NCI-H1105 treated with DMSO at 0.1 percent for 48 hours (cell line): ENCODE measurements at regions not wholly inside any gene's neighbourhood (a gene's known extent, or its start where the extent isn't known, plus 50 kb on each side); places are given as distances from the start of the nearest gene placed in this dataset.
A peak's percentile ranks its signal among the peaks of the same experiment; 100 is the strongest.

Experiments
- DNase-seq: peaks from one replicate; lab custom pipeline; 2025; lab: John Stamatoyannopoulos, UW

DNA sequence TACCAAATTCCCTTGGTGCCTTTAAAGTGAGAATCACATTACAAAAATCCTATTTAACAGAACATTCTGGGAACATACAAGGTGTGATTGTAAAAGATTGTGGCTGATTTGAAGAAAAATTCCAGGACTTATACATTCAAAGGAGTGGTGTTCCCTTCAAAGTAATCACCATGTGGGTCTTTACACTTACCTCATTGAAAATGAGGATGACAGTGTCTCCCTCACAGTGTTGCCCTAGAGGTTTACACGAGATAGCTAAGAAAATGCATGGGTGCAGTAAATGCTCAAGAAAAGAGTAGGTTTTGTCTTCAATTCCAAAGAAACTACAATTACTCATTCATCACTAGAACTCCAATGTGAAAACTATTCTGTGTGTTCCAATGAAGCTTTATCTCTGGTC, 331.5 kb downstream of the SLC4A3 start:
- no peak for DNase-seq

DNA sequence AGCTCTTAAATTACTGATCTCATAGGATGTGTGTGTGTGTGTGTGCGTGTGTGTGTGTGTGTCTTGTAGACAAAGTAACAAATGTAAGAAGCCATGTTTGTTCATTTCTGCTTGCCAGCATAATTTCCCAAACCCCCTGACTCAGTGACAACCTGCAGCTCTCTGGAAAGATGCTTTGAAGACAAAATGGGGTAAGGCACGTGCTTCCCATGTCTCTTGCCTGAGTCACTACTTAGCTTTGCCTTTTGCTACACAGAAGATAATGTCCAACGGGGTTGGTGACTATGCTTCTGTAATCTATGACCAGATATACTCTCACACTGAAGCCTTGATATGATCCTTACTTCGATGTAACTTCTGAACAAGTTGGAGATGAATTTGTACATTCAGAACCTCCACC, 332.0 kb downstream of the SLC4A3 start:
- no peak for DNase-seq

DNA sequence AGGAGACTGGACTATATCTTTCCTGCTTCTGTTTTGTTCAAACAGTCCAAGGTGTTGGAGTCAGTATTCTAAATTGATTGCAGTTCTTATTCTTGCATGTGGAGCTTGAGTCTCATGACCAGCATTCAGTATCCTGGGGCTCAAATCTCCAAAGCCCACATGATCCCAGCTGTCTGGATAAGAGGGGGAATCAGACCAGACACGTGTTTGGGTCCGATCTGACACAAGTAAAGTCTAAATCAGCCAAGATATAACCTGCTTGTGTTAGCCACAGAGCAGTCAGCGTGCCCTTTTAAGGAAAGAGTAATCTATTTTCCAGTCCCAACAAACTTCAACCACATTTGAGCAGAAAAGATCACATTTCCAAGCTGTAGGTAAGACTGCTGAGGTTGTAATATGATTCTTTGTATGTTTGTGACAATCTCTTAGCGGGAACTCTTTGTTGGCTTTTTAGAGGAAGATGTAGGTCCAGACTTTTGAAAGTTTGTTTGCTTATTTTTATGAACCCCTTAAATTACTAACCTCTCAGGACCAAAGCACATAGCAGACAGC, 334.6 kb downstream of the SLC4A3 start:
- DNase-seq = no peak

DNA sequence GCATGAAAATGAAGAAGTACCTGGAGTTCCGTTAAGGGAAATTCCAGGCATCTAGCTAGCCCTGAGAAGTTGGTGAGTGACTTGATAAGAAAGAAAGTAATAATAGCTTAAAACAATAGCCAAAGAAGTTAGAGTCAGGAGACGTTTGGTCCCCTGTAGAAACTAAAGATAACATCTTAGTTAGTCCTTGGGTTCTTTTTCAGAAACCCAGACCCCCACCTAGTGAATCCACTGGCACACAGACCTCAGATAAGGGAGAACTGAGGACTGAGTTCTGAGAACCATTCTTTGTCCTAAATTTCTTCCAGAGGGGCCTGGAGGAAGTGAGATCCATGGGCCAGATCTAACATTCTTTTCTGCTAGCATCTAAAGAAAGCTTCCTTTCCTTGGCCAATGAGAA, 335.4 kb downstream of the SLC4A3 start:
- no peak for DNase-seq

DNA sequence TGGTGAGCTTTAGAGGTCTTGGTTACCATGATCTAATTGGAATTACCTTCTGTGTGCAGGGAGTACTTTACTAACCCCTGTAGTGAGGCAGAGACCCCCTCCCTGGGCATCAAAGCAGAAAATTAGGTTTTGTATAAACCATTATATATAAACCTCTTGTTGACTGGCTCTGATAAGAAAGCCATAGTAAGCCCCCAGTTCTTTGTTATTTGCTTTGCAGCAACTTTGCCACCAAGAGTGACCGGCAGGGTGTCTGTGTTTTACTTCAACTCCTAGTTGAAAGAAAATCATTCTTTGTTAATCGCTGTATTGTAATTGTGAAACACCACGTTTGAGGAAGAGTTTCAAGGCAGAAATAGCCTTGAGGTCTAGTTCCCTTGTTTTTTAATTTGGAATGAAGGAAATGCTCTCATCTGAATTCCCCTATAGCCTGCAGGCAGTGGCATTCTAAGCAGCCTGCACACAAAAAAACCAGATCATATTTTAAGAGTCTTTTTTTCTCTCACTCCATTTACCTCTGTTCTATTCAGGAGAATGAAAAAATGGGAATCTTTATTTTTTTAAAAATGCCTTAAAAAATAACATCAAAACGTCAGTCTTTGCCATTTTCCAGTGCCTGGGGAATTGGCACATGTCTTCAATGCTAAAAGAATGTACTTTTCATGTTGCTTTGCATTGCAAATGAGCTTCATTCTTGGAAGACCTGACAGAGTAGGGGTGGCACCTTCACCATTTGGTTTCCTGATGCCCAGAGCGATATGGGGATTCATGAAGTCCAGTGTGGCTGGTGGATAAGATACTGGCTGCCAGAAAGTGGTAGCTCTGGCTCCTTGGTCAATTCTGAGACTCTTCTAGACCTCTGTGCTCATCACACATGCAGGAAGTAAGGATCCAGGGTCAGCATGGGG, 338.1 kb downstream of the SLC4A3 start:
- no peak for DNase-seq

DNA sequence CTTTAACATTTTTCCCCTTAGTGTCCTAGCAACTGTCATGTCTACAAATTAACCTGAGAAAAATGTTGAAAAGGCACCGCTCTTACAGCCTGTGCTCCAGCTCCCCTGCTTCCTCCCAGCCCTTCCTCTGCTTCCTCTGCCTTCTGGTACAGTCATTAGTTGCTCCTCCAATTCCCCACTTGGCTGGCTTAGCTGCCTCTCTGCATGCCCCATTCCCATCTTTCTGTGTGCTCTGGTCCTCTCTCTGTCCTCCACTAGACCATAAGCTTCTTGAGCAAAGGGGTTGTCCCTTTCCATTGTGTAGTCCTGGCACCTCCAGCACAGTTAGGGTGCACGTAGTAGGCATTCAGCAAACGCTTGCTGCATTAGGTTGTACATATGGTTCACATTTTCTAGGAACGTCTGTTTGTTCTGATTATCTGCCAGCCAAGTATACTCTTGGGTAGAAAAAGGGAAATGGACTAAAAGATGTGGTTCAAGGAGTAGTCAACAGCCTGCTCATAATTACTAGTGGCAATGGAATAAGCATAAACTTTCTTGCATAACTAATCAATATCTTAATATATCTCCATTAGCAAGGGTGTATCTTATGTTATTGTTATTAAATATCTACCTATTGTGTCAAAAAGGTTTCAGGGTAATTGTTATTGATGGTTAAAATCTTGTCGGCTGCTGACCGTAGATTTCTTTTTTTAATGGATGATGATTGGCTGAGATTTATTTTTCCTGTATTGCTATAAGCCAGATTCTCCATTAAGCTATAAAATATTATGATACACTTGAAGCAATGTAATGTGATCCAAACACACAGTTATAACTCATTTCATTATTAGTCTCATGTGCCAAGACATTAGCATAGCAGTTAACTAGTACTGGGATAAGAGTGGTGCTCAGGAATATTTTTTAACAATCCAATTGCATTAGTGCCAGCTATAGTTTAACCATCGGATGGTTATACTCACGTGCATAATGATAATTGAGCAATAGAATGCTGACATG, 340.1 kb downstream of the SLC4A3 start:
- DNase-seq = no peak

DNA sequence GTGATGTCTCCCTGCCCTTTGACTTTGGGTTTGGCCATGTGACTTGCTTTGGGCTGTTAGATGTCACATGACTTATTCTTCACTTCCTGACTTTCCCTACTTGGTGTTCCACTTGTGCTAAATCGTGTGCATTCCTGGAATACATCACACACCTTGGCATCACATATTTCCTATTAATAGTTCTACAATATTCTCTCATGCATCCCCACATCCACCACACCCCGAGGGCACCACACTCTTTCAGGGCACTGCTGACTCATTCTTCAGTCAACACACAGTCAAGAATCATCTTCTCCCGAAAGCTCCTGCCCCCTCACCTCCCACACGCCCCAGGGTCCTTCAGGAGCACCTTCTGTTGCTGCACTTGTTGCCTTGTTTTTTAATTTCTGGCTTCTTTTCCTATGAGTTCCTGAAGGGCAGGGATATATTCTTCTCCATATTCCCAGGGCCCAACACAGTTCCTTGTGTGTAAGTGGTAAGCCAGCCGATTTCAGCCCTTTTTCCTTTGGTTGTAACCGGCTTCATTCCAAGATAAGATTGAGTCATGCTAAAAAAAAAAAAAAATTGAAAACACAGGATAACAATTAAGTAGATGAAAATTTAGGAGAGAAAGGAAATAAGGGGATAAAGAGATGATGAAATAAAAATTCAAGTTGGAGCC, 341.4 kb downstream of the SLC4A3 start:
- no peak for DNase-seq

DNA sequence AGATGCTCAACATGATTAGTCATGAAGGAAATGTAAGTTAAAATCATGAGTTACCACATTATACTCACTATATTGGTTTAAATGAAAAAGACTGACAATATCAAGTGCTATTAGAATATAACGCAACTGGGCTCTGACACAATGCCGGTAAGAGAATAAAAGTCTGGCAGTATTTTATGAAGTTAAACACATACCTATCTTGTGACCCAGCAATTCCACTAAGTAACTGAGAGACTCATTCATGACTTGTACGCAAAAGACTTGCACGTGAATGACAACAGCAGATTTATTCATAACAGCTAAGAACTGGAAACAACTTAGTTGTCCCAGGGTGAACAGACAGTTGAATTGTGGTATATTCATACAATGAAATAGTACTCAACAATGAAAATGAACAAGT, 342.1 kb downstream of the SLC4A3 start:
- no peak for DNase-seq

DNA sequence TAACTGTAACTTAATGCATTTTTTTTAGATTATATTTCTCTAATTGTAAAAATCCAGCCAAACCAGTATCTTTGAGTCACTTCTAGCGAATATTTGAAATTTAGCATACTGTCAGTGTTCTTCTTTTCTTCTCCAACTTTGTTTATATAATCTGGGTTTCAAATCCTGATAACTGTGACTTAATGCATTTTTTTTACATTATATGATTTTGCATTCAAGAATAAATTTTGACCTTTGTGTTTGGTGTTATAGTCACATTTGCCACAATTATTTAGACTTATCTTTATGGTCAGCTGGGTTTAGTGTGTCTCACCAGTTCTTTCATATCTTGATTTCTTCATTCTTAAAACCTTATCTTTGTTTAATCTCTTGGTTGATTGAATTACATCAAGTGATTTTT, 345.7 kb downstream of the SLC4A3 start:
- DNase-seq = no peak

DNA sequence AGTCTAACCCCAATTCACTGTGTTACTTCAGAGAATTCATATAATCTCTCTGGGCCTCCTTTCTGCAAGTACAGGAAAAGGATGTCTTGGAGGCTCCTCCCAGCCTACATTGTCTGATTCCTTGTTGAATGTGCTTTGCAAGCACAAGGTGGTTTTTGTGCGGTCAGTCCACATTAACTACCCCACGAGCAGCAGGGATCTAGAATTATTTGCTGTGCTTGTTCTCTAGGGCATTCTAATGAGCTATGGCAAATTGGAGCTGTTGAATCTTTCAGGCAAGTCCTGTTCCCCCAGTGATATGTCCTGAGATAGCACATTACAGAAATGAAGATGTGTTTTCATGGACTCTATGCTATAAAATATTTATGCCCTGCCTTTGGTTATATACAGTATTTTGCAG, 349.4 kb downstream of the SLC4A3 start:
- no peak for DNase-seq

DNA sequence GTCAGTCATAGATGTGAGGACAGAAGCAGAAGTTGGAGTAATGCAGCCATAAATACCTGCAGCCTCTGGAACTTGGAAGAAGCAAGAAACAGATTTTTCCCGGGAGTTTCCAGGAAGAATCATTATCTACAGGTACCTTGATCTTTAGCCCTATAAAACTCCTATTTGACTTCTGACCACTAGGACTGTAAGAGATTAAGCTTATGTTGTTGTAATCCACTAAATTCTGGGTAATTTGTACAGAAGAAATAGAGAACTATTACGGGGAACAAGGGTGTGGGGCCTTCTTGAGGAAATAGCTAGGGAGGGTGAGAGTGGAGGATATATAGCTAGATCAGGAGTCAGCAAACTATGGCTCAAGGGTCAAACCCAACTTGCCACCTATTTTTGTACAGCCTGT, 353.2 kb downstream of the SLC4A3 start:
- DNase-seq = no peak

DNA sequence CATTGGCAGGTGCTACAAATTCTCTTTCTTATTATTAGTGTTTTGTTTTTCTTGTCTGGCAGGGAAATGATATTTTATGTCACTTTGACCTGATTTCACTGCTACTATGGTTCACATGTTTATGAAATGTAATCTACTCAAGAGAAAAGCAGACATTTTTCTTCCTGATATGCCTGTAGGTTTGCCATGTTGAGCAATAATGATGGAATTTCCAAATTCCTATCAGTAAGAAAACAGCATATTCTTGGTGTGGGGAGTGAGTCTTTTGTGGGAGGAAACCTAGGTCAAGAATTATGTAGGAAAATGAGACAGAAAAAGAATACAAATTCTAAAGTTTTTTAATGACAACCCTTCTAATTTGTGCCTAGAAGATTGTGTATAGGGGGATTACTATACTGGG, 356.4 kb downstream of the SLC4A3 start:
- no peak for DNase-seq

DNA sequence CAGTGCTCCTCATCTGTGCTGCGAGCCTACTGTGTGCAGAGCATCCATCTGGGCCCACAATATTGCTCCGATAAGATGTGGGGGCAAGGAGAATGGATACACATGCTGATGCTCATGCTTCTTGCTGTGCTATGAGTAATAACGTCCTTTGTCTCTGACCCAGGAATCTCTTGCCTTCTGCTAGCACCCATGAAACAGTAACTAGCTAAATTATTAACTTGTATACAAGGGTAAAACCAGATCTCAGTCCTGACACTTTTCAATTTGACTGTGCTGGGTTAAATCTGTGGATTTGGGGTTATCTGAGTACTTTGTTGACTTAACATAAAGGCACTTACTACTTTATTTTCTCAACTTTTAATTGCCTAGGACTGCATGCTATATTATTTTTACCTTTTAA, 357.6 kb downstream of the SLC4A3 start:
- DNase-seq = no peak

DNA sequence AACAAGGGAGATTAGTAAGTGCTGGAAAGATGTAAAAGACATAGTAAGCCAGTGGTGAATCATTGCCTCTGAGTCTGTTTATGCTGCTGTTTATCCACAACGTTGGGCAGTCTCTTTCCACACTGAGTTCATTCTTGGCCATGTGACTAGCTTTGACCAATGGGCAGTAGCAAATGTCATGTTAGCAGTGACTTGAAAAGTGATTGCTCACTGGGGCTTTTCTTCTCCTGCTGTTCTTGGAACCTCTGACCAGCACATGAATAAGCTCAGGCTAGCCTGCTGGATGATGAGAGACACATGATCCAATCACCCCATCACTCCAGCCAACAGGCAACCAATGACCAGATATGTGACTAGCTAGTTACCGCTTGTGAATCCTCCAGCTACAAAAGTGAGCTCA, 360.4 kb downstream of the SLC4A3 start:
- DNase-seq = no peak

DNA sequence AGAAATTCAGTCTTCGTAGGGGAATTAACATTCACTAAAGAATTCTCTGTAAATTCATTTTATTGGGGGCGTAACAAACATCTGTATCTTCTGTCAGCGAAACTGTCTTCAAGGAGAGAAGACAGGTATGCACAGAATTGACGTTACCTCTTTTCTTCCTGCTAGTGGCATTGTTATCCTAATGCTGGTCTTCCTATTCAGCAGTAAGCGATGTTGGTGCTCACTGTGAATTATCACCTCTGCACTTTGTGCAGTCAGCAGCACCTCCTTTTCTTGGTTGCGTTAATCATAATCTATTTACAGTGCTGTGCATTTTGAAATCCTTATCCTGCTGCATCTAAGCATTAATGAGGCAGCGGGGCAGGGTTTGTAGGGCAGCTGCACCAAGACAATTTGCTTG, 362.3 kb downstream of the SLC4A3 start:
- DNase-seq = no peak

DNA sequence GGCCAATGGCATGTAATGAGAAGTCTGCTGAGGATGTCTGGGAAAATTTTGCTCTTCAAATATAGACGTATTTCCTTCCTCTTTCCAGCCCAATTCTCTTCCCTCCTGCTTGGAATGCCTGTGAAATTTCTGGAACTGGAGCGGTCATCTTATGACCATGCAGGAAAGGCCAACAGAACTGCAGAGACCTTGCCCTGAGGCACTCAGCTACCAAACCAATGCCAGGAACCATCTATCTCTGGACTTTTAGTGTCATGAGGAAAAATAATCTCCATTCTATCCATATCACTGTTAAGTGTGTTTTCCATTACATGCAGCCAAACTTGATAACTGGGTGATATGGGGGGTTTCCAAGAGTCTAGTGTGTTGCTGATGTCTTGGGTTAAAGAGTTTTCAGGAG, 363.7 kb downstream of the SLC4A3 start:
- no peak for DNase-seq

DNA sequence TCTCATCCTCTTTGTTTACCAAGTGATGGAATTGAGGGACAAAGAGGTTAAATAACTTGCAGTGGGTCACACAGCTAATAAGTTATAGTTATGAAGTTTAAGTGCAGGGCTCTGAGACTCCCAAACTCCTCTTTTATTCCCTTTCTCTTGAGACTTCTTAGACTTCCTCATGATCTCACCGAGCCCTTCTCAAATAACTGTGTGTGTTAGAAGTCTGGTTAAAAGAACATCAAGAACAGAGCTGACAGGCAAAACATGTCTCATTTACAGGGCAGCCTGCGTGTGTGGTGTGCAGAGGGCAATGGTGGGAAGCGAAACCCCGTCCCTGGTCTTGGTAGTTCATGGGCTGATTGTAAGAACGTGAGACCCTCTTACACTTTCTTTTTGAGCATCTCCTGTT, 368.0 kb downstream of the SLC4A3 start:
- DNase-seq = no peak

DNA sequence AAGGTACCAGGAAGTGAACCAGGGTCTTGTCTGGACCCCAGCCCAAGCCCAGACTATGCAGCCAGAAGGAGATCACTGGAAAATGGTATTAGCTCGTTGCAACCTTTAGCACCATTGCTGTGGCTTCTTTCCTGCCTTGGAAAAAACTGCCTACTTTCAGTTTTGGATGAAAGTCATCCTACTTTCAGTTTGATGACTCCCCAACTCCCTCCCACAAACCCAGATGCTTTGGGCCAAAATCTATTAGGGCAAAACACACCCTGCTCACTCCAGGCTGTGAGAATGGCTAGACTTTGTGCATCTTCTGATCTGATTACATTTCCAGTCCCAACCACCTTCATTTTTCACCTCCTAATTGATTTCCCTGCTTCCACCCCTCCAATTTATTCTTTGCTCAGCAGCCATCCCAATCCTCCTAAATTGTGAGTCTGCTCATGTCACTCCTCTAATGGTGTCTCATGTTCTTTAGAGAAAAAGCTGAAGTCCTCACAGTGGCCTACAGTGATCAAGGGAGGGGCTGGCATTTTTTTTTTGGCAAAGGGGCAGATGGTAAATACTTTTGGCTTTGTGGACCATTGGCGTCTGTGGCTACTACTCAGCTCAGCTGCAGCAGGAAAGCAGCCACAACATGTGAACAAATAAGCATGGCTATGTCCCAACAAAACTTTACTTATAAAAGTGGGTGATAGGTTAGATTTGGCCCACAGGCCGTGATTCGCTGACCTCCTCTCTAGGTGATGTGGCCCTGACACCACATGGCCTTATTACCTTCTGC, 368.7 kb downstream of the SLC4A3 start:
- no peak for DNase-seq

DNA sequence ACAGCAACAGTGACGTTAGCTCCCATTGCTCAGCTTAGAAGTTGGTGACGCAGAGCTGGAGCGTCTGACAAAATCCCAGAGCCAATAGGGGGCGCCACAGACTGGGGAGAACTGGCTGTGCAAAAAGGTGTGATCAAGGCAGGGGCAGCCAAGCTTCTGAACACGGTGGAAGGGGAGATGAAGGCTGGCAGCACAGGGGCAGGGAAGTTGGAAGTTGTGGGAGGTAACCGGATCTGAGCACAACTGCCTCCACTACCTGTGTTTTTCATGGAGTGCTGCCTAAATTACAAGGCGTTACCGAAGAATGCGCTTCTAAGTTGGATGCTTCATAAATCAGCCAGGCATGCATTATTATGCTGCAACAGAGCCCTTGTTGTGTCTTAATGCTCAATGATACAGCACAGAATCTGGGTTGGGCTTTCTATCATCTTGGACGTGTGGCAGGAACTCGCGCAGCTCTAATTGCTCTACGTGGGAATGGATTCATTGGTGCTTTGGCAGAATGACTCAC, 370.0 kb downstream of the SLC4A3 start:
- DNase-seq = peak; percentile 21

DNA sequence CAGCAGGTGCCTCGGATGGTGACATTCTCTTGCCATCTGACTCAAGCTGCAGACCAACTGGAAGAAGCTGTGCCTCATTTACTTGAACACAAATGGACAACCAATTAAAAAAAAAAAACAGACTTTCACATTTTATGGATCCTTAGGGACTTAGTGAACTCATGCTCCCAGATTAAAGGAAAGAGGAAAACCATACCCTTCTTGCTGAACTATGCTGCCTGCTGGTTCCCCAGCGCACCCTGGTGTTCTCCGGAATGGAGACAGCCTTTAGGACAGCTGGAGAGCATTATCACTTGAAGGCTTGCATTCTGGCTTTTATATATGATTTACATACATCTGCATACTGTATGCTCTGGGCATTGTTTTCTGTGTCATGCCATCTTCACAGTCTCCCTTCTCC, 370.7 kb downstream of the SLC4A3 start:
- no peak for DNase-seq

DNA sequence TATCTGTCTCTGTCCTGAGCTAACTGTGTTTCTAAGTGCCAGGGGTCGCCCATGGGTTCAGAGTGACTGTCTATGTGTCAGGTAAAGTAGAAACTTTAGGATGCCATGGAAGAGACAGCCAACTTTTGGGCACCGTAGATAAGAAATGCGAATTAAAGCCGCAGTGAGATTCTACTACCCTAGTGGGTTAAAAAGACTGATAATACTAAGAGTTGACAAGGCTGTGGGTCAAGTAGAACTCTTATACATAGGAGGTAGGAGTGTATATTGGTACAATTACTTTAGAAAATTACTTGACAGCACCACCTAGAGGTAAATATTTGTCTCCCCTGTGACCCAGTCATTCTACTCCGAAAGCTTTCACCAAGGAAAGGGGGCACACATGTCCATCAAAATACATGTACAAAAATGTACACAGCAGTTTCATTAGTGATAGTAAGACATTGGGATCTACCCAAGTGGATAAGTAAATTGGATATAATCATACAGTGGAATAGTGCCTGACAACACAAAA, 371.3 kb downstream of the SLC4A3 start:
- no peak for DNase-seq
